ENCODE measurements at regions not wholly inside any gene's neighbourhood (a gene's known extent, or its start where the extent isn't known, plus 50 kb on each side); places are given as distances from the start of the nearest gene placed in this dataset.

DNA sequence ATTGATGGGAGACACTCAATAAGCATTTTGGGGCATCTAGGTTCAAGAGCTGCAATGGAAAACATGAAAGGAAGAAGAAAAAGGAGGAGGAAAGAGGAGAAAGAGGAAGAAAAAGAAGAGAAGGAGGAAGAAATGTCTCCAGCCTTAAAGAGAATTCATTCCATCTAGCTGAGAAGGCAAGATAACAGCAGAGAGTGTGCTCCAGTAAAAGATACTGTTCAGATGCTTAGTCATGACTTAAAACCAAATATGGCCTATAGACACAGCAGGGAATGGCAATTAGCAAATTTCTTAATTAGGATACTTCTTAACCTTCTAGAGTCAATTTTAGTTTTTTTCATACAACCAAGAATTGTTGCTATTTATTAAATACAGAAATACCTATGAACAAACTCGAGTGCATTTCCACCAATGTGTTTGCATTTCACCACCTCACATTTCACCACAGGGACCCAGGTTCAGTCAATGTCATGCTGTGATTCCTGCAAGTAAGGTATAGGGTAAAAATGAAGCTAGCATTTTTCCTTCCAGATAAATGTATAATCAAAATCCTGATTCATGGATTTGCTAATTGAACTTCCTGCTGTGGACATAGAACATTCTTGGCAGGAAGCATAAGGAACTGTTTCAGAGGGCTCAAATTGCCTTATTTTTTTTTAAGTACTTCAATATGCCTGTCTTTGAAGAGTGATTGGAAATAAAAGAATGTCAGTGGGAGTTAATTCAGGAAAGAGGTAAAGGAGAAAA is 177.8 kb downstream of the RPS29 start:
- TF ChIP-seq, protein P1, sequence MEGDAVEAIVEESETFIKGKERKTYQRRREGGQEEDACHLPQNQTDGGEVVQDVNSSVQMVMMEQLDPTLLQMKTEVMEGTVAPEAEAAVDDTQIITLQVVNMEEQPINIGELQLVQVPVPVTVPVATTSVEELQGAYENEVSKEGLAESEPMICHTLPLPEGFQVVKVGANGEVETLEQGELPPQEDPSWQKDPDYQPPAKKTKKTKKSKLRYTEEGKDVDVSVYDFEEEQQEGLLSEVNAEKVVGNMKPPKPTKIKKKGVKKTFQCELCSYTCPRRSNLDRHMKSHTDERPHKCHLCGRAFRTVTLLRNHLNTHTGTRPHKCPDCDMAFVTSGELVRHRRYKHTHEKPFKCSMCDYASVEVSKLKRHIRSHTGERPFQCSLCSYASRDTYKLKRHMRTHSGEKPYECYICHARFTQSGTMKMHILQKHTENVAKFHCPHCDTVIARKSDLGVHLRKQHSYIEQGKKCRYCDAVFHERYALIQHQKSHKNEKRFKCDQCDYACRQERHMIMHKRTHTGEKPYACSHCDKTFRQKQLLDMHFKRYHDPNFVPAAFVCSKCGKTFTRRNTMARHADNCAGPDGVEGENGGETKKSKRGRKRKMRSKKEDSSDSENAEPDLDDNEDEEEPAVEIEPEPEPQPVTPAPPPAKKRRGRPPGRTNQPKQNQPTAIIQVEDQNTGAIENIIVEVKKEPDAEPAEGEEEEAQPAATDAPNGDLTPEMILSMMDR (IDR thresholded peaks at IDR 0.05): no peak
- TF ChIP-seq POLR2A (IDR thresholded peaks at IDR 0.05): no peak

Measured in adrenal gland (tissue), 5 donors.